Prostate gland (tissue), 2 donors: ENCODE measurements at regions not wholly inside any gene's neighbourhood (a gene's known extent, or its start where the extent isn't known, plus 50 kb on each side); places are given as distances from the start of the nearest gene placed in this dataset.

Experiments used
- CTCF ChIP-seq, 4 experiments: fragments of 200-600 bp in 2 of 4; fragments of 450-650 bp in 2 of 4; sonication (generic) in 2 of 4; IDR thresholded peaks; 1 replicate in 3 of 4; 2 replicates in 1 of 4; pipeline ENCODE4 v1.5.1; 2016 to 2019; ENCODE audit warnings: antibody characterized with exemption in 4 of 4, mild to moderate bottlenecking in 2 of 4, moderate library complexity in 2 of 4
- POLR2A ChIP-seq: fragments of 450-650 bp; IDR thresholded peaks from one replicate; pipeline ENCODE4 v1.6.1; 2016; ENCODE audit warnings: antibody characterized with exemption, mild to moderate bottlenecking
- POLR2AphosphoS5 ChIP-seq: sonication (generic); formaldehyde crosslinking; IDR thresholded peaks from one replicate; pipeline ENCODE4 v1.6.1; 2017; ENCODE audit warnings: antibody characterized with exemption

- TF ChIP-seq POLR2AphosphoS5 = no peak
- no peak for TF ChIP-seq POLR2A
- TF ChIP-seq CTCF (IDR thresholded peaks at IDR 0.05) = no peak
Observed at GRCh38 chrX:100484971-100485370, 74.9 kb upstream of the PCDH19 start.
